GM12801 (cell line): ENCODE measurements at regions not wholly inside any gene's neighbourhood (a gene's known extent, or its start where the extent isn't known, plus 50 kb on each side); places are given as distances from the start of the nearest gene placed in this dataset.

Source experiments
- TF ChIP-seq, protein P1 (sequence below): IDR thresholded peaks from one replicate; pipeline ENCODE4 v1.5.1; 2011; ENCODE audit warnings: control low read depth; ENCODE audit not compliant: insufficient read length; ENCODE audit errors: extremely low read depth

DNA sequence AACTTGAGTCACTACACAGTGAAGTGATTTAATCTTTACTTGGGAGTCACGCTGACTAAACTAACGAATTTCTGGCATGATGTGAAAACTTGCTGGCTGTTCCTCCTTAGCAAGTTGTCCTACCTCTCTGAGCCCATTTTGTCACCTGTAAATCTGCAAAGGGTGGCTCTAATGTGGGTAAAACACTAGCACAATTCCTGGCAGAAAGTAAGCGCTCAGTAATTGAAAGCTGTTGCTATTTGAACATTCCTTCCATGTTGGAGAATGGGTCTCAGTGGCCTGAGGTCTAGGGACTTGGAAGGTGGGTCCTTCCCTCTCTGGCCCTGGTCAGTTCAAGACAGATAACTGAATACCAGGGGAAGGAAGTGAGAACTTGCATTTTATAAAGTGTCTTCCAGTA is 309.0 kb upstream of the PROX1 start:
- TF ChIP-seq, protein P1, sequence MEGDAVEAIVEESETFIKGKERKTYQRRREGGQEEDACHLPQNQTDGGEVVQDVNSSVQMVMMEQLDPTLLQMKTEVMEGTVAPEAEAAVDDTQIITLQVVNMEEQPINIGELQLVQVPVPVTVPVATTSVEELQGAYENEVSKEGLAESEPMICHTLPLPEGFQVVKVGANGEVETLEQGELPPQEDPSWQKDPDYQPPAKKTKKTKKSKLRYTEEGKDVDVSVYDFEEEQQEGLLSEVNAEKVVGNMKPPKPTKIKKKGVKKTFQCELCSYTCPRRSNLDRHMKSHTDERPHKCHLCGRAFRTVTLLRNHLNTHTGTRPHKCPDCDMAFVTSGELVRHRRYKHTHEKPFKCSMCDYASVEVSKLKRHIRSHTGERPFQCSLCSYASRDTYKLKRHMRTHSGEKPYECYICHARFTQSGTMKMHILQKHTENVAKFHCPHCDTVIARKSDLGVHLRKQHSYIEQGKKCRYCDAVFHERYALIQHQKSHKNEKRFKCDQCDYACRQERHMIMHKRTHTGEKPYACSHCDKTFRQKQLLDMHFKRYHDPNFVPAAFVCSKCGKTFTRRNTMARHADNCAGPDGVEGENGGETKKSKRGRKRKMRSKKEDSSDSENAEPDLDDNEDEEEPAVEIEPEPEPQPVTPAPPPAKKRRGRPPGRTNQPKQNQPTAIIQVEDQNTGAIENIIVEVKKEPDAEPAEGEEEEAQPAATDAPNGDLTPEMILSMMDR = no peak

DNA sequence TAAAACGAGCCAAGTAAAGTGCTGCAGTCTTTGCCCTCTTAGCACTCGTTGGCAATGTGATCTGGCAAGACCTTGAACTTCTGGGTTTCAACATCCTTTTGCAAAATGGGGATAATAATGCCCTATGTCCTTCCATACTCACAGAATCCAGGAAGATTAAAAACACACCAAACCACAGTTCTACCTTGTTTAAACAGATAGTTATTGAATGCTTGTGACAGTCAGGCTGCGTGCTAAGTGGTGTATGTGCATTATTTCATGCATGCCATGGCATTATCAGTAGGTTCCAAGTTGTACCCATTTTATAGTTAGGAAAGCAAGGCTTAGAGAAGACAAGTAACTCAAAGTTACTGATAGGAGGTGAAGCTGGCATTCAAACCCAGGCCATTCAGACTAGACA is 308.6 kb upstream of the PROX1 start:
- TF ChIP-seq, protein P1 = no peak

DNA sequence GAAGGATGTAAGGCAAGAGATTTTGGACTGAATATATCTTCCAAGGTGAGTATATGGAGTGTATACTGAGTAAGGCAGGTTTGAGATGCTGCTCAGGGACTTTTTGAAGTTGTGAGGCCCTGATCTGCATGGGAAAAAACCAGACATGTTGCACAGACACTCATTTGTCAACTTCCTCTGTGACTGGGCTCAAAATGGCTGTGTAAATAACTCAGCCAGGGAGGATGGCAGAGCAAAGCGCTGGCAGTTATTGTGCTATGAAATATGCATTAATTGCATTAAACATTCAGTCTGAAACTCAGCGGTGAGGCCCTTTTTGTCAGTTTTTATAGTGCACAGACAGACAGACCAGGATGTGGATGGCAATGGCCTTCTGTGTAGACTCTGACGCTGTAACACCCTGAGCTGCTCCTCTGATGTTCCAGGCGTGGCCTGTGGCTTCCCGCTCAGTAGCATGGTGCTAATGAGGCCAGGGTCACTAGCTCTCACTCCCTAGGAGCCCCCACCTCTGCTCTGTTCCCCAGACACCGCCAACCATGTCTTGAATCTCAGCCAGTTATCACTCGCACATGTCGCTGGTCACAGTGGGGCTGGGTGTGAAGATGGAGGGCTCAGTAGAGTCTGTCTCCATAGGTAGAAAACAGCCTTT is 307.0 kb upstream of the PROX1 start:
- TF ChIP-seq, protein P1 = no peak

DNA sequence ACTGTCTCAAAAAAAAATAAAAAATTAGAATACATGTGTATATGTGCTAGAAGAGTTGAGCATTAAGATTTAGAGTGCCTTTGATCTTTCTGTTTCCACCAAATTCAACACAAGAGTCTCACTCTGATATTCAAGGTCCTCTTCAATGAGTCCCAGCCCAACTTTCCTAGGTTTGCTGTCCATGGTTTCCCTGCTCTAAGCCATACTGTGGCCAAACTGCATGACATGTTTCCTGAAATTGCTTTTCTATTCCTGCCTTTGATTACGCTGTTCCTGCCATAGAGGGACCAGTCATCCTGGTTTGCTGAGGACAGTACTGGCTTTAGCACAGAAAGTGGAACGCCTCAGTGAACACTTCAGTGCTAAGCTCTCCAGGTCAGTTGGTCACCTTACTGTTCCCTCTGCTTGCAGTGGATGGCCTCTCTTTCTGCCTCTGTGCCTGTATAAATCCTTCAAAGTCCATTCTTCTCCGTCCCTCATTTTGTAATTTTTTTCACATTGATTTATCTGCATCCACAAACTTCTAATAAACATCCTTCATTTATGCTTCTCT is 305.9 kb upstream of the PROX1 start:
- TF ChIP-seq, protein P1 = no peak

DNA sequence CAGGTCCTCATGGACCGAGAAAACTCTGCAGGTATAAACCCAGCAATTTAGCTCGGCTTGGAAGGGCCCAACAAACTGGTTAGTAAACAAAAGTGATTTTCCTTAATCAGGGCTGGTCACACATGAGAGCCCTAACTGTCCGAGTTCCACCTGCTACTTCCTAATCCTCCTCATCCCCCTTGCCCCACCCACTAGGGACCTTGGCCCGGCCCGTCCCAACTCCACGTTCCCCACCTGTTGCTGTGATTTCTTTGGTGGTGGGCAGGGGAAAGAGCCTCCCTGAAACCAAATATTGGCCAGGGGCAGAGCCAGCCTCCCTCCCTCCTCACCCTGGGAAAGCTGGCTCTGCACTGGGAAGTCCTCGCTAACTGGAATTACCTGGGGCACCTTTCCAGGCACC is 304.2 kb upstream of the PROX1 start:
- TF ChIP-seq, protein P1 = no peak

DNA sequence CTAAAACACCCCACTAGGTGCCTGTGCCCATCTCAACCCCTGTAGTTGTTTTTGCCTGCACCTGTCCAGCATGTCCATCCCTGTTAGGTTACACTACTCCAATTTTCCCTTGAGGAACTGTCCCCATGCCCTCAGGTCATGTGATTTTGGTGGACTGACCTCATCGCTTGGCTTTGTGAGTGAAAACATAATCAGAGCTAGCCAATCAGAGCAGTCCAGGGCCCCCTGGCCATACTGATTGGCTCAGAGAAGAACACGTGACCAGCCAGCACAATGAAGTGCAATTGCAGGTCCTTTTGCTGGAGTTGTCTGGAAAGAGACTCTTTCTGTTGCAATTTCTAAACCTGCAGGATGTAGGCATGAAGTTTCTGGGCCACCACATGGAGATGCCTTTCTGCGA is 303.3 kb upstream of the PROX1 start:
- TF ChIP-seq, protein P1 = no peak

DNA sequence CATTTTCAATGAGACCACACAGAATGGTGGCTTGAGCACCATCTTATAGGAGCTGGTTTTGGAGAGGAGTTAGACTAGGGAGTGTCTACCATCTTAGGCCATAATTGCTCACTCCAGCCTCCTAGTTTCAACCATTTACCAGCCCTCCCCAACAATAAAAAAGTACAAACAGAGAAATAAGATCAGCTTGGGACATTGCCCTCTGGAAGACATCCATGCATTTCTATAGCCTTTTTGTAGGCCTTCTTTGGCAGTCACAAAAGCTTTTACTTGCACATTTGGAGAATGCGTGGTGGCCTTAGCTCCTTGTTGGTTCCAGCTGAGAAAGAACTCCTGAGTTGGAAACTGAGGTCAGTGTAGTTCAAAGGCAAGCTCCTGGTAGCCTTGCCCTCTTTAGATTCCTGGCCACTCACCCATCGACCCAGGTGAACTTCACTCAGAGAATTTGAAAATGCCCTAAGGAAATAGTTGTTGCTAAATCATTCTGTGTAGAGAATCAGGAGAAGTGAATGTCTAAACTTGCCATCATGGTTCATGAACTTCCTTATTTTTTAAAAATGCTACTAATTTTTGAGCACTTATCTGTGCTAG is 301.7 kb upstream of the PROX1 start:
- TF ChIP-seq, protein P1 = no peak
